ENCODE measurements at regions not wholly inside any gene's neighbourhood (a gene's known extent, or its start where the extent isn't known, plus 50 kb on each side); places are given as distances from the start of the nearest gene placed in this dataset.

DNA sequence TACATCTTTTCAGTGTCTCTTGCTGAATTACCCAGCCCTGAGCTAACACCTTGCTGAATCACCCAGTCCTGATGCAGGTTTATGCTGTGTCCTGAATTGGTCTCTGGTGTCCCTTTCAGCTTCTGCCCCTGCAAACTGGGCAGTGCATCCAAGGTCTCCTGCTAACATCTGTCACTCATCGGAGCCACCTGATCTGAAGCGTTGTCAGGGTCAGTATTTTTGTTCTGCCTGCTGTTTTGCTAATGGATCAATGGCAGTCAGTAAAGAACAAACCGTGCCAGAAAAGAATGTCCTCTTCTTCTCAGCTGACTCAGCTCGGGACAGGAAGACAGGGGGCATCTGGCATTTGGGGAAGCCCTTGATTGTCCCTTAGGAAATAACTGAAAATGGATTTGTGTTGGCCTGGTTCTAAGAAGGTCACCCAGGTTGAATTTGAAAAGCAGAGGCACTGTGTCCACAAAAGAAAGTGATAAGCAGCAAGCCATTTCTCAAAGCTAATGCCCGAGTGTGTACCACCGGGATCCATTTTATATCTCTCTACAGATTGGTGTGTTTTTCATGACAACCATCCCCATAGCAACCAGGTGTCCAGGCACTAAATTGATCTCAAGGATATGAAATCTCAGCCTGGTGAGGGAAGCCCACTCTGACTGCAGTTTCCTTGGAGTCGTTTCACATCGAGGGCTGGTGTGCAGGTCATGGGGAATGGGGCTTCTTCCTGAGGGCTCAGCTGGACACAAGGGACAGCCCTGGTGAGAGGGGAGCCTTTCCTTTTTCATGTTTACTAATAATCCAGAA lies 109.7 kb upstream of the IRF2BP2 start:
- peaks cover 22% of the 10 kb centered on the region for H3K4me1 ChIP-seq (ENCODE audit: insufficient read depth, low read length)
- no peak overlapping the region for H3K4me3 ChIP-seq (ENCODE audit: low read length)
- H3K27ac ChIP-seq (ENCODE audit: low read length): no peak overlapping the region
- no peak overlapping the region for H3K9ac ChIP-seq (ENCODE audit: low read depth, low read length)
- no peaks in the 10 kb centered on the region for H3K36me3 ChIP-seq (ENCODE audit: insufficient read depth, low read depth, low read length)
- H3K27me3 ChIP-seq (ENCODE audit: insufficient read depth, low read length): no peaks in the 10 kb centered on the region
- no peaks in the 10 kb centered on the region for H3K9me3 ChIP-seq (ENCODE audit: insufficient read depth, low read depth, low read length)

GRCh38 chr1:234718496-234719453 lies 108.8 kb upstream of the IRF2BP2 start:
- Histone ChIP-seq H3K27ac (ENCODE audit: low read length) (no peak overlapping the region), H3K9me3 (ENCODE audit: insufficient read depth, low read depth, low read length) (no peaks in the 10 kb centered on the region), H3K36me3 (ENCODE audit: insufficient read depth, low read depth, low read length) (no peaks in the 10 kb centered on the region), H3K4me1 (ENCODE audit: insufficient read depth, low read length) (peaks cover 15% of the 10 kb centered on the region), H3K27me3 (ENCODE audit: insufficient read depth, low read length) (no peaks in the 10 kb centered on the region), H3K4me3 (ENCODE audit: low read length) (no peak overlapping the region), H3K9ac (ENCODE audit: low read depth, low read length) (no peak overlapping the region)

DNA sequence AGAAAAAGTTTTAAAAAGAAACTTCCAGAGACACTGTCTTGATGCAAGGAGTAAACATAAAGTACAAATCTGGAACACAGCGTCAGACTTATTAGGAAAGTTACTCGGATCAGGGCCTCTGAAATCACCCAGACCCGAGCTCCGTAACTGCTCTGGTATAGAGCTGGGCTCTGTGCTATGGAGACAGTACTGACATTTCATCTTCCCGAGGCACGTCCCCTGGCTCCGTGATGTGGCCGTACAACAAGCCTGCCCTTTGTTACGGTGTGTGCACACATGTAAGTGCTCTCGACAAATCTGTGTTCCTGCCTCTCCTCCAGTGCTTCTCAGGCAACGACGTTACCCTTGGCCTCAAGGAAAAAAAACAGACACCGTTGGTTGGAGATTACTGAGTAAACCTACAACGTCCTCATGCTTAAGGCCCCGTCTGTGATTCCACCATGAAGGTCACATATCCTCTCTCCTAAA lies 107.0 kb upstream of the IRF2BP2 start:
- Histone ChIP-seq H3K4me1 (ENCODE audit: insufficient read depth, low read length) (peaks cover 3% of the 10 kb centered on the region; the same call in 1 of the 2 replicates), H3K9ac (ENCODE audit: low read depth, low read length) (no peak overlapping the region), H3K9me3 (ENCODE audit: insufficient read depth, low read depth, low read length) (no peaks in the 10 kb centered on the region), H3K36me3 (ENCODE audit: insufficient read depth, low read depth, low read length) (no peaks in the 10 kb centered on the region), H3K27me3 (ENCODE audit: insufficient read depth, low read length) (no peaks in the 10 kb centered on the region), H3K4me3 (ENCODE audit: low read length) (no peak overlapping the region), H3K27ac (ENCODE audit: low read length) (no peak overlapping the region)

GRCh38 chr1:234715252-234716014 lies 105.5 kb upstream of the IRF2BP2 start:
- Histone ChIP-seq H3K9me3 (ENCODE audit: insufficient read depth, low read depth, low read length) (no peaks in the 10 kb centered on the region), H3K9ac (ENCODE audit: low read depth, low read length) (no peak overlapping the region), H3K27ac (ENCODE audit: low read length) (no peak overlapping the region), H3K27me3 (ENCODE audit: insufficient read depth, low read length) (no peaks in the 10 kb centered on the region), H3K36me3 (ENCODE audit: insufficient read depth, low read depth, low read length) (no peaks in the 10 kb centered on the region), H3K4me1 (ENCODE audit: insufficient read depth, low read length) (peaks cover 3% of the 10 kb centered on the region; the same call in 1 of the 2 replicates), H3K4me3 (ENCODE audit: low read length) (no peak overlapping the region)

GRCh38 chr1:234713859-234714258 lies 103.9 kb upstream of the IRF2BP2 start:
- Histone ChIP-seq H3K27me3 (ENCODE audit: insufficient read depth, low read length) (no peaks in the 10 kb centered on the region), H3K9me3 (ENCODE audit: insufficient read depth, low read depth, low read length) (no peaks in the 10 kb centered on the region), H3K4me3 (ENCODE audit: low read length) (no peak overlapping the region), H3K27ac (ENCODE audit: low read length) (no peak overlapping the region), H3K4me1 (ENCODE audit: insufficient read depth, low read length) (peaks cover 3% of the 10 kb centered on the region; the same call in 1 of the 2 replicates), H3K9ac (ENCODE audit: low read depth, low read length) (no peak overlapping the region), H3K36me3 (ENCODE audit: insufficient read depth, low read depth, low read length) (no peaks in the 10 kb centered on the region)

- no peaks in the 10 kb centered on the region for H3K9me3 ChIP-seq (ENCODE audit: insufficient read depth, low read depth, low read length)
- no peak overlapping the region for H3K4me3 ChIP-seq (ENCODE audit: low read length)
- no peak overlapping the region for H3K27ac ChIP-seq (ENCODE audit: low read length)
- no peaks in the 10 kb centered on the region for H3K27me3 ChIP-seq (ENCODE audit: insufficient read depth, low read length)
- no peaks in the 10 kb centered on the region for H3K36me3 ChIP-seq (ENCODE audit: insufficient read depth, low read depth, low read length)
- H3K9ac ChIP-seq (ENCODE audit: low read depth, low read length): no peak overlapping the region
- peaks cover 3% of the 10 kb centered on the region; the same call in 1 of the 2 replicates for H3K4me1 ChIP-seq (ENCODE audit: insufficient read depth, low read length)
Observed at GRCh38 chr1:234713440-234713839, 103.5 kb upstream of the IRF2BP2 start.

DNA sequence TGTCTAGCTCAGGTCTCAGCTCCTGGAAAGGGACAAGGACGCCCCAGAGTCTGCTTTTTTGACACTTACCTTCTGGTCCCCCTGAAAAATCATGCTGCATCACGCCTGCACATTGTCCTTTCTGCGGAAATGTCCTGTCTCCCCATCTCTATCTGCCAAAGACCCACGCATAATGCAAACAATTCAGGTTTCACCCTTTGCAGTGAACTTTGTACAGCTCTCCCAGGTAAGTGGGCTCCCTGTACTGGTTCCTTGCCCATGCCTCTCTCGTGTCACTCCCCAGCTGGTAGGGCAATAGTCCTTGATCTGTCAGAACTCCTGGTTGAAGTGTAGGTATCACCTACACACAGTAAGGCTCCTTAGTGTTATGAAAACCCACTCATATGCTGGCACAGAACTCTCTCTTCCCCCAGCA lies 102.9 kb upstream of the IRF2BP2 start:
- H3K27ac ChIP-seq (ENCODE audit: low read length): no peak overlapping the region
- no peaks in the 10 kb centered on the region for H3K27me3 ChIP-seq (ENCODE audit: insufficient read depth, low read length)
- H3K4me3 ChIP-seq (ENCODE audit: low read length): no peak overlapping the region
- H3K36me3 ChIP-seq (ENCODE audit: insufficient read depth, low read depth, low read length): no peaks in the 10 kb centered on the region
- no peaks in the 10 kb centered on the region for H3K9me3 ChIP-seq (ENCODE audit: insufficient read depth, low read depth, low read length)
- H3K4me1 ChIP-seq (ENCODE audit: insufficient read depth, low read length): peaks cover 3% of the 10 kb centered on the region; the same call in 1 of the 2 replicates
- H3K9ac ChIP-seq (ENCODE audit: low read depth, low read length): no peak overlapping the region

DNA sequence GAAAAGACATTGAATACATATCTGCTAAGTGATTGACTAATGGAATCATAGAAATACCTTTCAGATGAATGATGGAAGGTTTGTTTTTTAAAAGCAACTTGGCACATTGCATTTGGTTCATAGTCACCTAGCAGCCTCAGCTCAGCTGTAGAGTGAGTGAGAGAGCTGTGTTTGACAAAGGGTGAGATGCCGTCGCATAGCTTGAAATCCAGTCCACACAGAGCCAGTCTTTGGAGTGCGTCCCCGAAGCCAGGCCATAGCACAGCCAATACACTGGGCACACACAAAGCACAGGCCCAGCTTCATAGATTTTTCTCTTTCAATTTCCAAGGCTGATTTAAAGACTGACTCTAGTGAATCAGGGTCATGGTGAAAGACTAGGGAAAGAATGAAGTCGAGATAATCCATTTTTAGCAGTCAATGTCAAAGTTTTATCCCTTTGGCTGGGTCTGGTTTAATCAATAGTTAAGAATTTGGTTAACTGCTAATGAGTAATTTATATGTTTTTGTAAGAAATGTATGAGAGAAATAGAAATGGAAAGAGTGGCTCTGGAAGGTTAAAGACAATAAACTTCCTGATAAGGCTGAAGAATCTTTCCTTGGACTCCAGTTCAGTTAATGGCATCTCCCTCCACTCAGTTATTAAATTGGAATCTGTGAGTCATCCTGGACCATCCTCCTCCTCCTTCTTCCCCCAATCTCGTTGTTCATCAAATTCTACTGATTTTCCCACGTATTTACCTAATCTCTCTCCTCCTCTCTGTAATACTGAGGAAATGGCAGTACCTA lies 101.2 kb upstream of the IRF2BP2 start:
- no peak overlapping the region for H3K27ac ChIP-seq (ENCODE audit: low read length)
- H3K9me3 ChIP-seq (ENCODE audit: insufficient read depth, low read depth, low read length): no peaks in the 10 kb centered on the region
- H3K36me3 ChIP-seq (ENCODE audit: insufficient read depth, low read depth, low read length): no peaks in the 10 kb centered on the region
- H3K4me1 ChIP-seq (ENCODE audit: insufficient read depth, low read length): no peaks in the 10 kb centered on the region
- H3K9ac ChIP-seq (ENCODE audit: low read depth, low read length): no peak overlapping the region
- H3K4me3 ChIP-seq (ENCODE audit: low read length): no peak overlapping the region
- no peaks in the 10 kb centered on the region for H3K27me3 ChIP-seq (ENCODE audit: insufficient read depth, low read length)

GRCh38 chr1:234710381-234710780 lies 100.4 kb upstream of the IRF2BP2 start:
- Histone ChIP-seq H3K4me1 (ENCODE audit: insufficient read depth, low read length) (no peaks in the 10 kb centered on the region), H3K4me3 (ENCODE audit: low read length) (no peak overlapping the region), H3K27ac (ENCODE audit: low read length) (no peak overlapping the region), H3K27me3 (ENCODE audit: insufficient read depth, low read length) (no peaks in the 10 kb centered on the region), H3K9ac (ENCODE audit: low read depth, low read length) (no peak overlapping the region), H3K36me3 (ENCODE audit: insufficient read depth, low read depth, low read length) (no peaks in the 10 kb centered on the region), H3K9me3 (ENCODE audit: insufficient read depth, low read depth, low read length) (no peaks in the 10 kb centered on the region)

DNA sequence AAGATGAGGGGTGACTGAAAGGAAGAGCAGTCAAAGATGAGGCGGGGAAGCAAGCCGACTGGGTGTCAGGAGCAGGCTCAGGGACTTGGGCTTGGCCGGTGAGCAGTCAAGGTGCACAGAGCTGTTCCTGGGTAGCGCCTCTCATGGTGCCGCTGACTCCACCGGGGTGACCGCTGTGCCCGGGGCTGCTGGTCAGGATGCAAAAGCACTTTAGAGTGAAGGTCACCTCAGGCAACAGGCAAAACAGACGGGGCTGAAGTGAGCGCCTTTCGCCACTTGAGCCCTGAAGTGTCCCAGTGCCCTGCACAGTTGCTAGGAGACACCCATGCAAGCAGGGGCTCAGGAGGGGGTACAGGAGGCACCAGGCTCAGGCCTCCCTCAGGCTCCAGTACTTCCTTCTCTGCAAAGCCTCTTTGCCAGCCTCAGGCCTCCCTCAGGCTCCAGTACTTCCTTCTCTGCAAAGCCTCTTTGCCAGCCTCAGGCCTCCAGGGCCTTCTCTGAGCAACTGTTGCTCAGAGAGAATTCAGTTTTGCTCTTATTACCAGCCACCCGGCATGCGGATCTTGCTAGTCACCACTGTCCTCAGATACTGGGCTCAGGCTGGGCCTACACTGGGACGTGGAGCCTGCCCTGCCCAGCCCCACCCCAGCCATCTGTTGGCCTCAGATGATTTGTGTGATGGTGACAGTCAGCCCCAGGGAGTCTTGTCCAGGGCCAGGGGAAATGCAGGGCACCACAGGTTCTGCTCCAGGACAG lies 99.7 kb upstream of the IRF2BP2 start:
- no peaks in the 10 kb centered on the region for H3K4me1 ChIP-seq (ENCODE audit: insufficient read depth, low read length)
- H3K36me3 ChIP-seq (ENCODE audit: insufficient read depth, low read depth, low read length): no peaks in the 10 kb centered on the region
- no peak overlapping the region for H3K27ac ChIP-seq (ENCODE audit: low read length)
- H3K27me3 ChIP-seq (ENCODE audit: insufficient read depth, low read length): no peaks in the 10 kb centered on the region
- H3K9me3 ChIP-seq (ENCODE audit: insufficient read depth, low read depth, low read length): no peaks in the 10 kb centered on the region
- no peak overlapping the region for H3K4me3 ChIP-seq (ENCODE audit: low read length)
- H3K9ac ChIP-seq (ENCODE audit: low read depth, low read length): no peak overlapping the region

Data from iPS-20b (cell line).